ENCODE measurements at regions not wholly inside any gene's neighbourhood (a gene's known extent, or its start where the extent isn't known, plus 50 kb on each side); places are given as distances from the start of the nearest gene placed in this dataset.
A peak's percentile ranks its signal among the peaks of the same experiment; 100 is the strongest.
"Not testable (repeated sequence)": the region's sequence is repeated elsewhere in the genome, so short reads cannot be mapped to it uniquely, and the experiment has no call there.

- DNase-seq = no peak
Measured at GRCh38 chr2:190150413-190150812, 87.9 kb upstream of the MSTN start.

- no peak for DNase-seq
Measured at GRCh38 chr2:190149908-190150307, 87.4 kb upstream of the MSTN start.

GRCh38 chr2:190149200-190149599, 86.7 kb upstream of the MSTN start:
- DNase-seq = no peak

GRCh38 chr2:190146109-190146508, 83.6 kb upstream of the MSTN start:
- not testable (repeated sequence) for DNase-seq

GRCh38 chr2:190140474-190140873, 77.9 kb upstream of the MSTN start:
- DNase-seq = not testable (repeated sequence)

GRCh38 chr2:190139371-190139770, 76.8 kb upstream of the MSTN start:
- no peak for DNase-seq

- DNase-seq = no peak
Measured at GRCh38 chr2:190138032-190138431, 75.5 kb upstream of the MSTN start.

- no peak for DNase-seq
Measured at GRCh38 chr2:190137561-190137960, 75.0 kb upstream of the MSTN start.

GRCh38 chr2:190136825-190137224, 74.3 kb upstream of the MSTN start:
- DNase-seq = no peak

- DNase-seq = no peak
Measured at GRCh38 chr2:190136259-190136658, 73.7 kb upstream of the MSTN start.

- no peak for DNase-seq
Measured at GRCh38 chr2:190129421-190130199, 67.1 kb upstream of the MSTN start.

GRCh38 chr2:190127651-190128050, 65.1 kb upstream of the MSTN start:
- DNase-seq = no peak

- DNase-seq = no peak
Measured at GRCh38 chr2:190126798-190127197, 64.3 kb upstream of the MSTN start.

GRCh38 chr2:190123956-190124355, 61.4 kb upstream of the MSTN start:
- no peak for DNase-seq

GRCh38 chr2:190121971-190122370, 59.4 kb upstream of the MSTN start:
- DNase-seq = peak in 1 of 5 experiments; percentile 25

- DNase-seq = no peak
Measured at GRCh38 chr2:190121305-190121704, 58.8 kb upstream of the MSTN start.

- peak in 1 of 5 experiments; percentile 25 for DNase-seq
Measured at GRCh38 chr2:190119923-190120590, 57.5 kb upstream of the MSTN start.

GRCh38 chr2:190119257-190119656, 56.7 kb upstream of the MSTN start:
- DNase-seq = peak in 2 of 5 experiments; percentile 12 to 32

- DNase-seq = no peak
Measured at GRCh38 chr2:190117305-190117704, 54.8 kb upstream of the MSTN start.

- no peak for DNase-seq
Measured at GRCh38 chr2:190113000-190113399, 50.5 kb upstream of the MSTN start.
